HG03571 (cell line): ENCODE measurements at regions not wholly inside any gene's neighbourhood (a gene's known extent, or its start where the extent isn't known, plus 50 kb on each side); places are given as distances from the start of the nearest gene placed in this dataset.
"Not testable (repeated sequence)": the region's sequence is repeated elsewhere in the genome, so short reads cannot be mapped to it uniquely, and the experiment has no call there.

Experiments used
- ATAC-seq: cut with Tn5 transposase; IDR thresholded peaks from one replicate; pipeline ENCODE4 v1.9.1; 2021; ENCODE audit not compliant: unreplicated experiment

DNA sequence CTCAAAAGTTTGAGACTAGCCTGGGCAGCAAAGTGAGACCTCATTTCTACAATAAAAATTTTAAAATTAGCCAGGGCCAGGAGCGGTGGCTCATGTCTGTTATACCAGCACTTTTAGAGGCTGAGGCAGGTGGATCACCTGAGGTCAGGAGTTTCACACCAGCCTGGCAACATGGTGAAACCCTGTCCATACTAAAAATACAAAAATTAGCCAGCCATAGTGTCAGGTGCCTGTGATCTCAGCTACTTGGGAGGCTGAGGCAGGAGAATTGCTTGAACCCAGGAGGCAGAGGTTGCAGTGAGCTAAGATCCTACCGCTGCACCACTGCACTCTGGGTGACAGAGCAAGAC, 85.1 kb upstream of the MAP4 start:
- not testable (repeated sequence) for ATAC-seq

DNA sequence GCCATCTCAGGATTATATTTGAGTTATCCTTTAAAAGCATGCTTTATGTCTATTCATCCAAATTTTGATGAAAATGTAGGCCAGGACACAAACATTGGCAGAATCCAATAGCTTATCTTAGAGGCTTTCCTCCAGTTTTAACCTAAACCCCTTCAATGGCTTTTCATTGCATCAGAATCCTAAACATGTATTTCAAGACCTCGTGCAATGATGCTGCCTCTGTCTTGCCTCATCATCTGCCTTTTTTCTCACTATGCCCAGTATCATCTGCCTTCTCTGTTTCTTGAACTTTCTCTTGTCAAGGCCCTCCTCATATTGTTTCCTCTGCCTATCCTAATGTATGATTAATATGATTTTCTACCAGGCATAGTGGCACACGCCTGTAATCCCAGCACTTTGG, 76.1 kb upstream of the MAP4 start:
- no peak for ATAC-seq

DNA sequence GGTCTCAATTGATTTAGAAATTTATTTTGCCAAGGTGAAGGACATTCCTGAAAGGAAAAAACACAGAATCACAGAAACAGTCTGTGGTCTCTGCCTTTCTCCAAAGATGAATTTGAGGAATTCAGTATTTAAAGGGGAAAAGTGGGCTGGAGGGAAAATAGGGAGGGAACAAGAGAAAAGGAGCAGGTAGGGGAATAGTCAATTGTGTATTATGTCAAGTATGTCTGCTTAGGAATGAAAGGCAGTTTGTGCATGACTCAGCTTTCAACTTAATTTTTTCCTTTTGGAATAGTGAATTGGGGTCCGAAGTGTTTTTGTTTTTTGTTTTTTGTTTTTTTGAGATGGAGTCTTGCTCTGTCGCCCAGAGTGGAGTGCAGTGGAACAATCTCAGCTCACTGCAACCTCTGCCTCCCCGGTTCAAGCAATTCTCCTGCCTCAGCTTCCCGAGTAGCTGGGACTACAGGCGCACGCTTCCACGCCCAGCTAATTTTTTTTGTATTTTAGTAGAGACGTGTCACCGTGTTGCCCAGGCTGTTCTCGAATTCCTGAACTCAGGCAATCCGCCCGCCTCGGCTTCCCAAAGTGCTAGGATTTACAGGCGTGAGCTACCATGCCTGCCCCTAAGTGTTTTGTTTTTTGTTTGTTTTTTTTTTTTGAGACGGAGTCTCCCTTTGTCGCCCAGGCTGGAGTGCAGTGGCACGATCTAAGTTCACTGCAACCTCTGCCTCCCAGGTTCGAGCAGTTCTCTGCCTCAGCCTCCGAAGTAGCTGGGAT, 74.1 kb upstream of the MAP4 start:
- no peak for ATAC-seq

DNA sequence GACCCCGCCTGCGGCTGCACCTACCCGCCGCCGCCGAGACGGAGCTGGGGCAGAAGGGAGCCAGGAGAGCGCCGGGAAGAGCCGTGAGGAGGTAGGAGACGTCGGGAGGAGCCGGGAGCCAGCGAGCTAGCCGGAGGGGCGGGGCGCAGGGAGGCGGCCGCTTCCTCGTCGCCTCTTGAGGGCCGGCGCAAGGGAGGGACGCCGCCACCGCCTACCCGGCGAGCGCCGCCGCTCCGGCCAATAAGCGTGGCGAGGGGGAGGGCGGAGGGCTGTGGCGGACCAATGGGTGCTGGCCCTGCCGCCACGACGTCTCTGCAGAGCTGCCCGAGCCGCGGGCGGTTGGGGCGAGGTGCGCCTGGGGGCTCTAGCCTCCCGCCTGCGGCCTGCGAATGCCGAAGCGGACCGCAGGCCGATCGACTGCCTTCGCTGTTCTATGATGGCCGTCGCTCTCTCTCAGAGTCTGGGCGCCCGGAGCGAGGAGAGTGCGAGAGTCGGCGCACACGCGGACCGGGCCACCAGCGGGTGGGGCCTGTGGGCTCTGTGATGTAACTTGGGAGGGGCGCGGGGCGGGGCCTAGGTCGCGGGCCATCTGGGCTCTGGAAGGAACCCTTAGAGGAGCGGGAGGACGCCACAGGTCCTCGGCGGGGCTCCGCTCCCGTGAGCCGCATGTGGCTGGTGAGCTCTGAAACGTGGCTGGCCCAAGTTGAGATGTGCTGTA, 72.7 kb upstream of the MAP4 start:
- peak; percentile 90 for ATAC-seq

DNA sequence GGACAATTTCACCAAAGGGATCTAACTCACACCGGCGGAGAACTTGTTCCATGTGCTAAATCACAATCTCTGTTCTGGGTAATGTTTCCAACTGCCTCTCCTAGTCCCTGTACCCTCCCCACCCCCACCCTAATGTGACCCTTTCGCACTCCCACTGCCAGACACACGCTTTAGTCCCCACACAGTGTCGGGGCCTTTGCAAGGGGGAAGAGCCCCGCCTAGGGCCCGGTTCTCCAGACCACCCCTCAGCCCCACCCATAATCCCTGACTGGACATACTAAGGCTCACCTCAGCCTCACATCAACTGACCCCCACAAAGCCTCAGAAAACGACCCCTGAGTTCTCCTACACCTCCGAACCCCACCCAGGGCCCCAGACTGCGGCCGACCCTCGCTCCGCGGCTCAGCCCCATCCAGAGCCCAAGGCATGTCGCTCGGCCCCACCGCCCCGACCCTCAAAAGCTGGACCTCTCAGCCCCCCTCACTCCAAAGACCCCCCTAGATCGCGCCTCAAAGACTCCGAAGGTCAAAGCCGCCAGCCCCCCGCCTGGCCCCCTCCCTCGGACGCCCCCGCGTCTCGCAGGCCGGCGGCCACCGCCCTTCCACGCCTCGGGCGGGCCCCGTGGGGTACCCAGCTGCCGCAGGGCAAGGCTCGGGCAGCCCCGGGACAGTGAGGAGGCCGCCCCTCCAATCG, 72.0 kb upstream of the MAP4 start:
- peak; percentile 20 for ATAC-seq

DNA sequence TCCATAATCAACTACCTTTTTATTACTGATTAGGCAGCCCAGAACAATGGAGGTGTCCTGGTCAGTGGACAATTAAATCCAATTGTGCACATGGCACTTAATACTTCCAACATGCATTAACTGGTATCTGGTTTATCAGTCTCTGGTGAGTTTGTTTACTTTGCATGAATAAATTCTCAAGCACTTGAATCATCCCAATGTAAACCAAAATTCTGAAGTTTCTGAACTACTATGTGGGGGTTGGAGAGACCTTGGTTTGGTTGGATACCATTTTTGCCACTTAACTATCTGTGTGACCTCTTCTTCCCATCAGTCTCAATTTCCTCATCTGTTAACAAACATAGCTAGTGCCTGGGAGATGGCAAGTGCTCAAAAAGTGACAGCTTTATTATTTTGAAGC, 70.5 kb upstream of the MAP4 start:
- ATAC-seq, result no peak

DNA sequence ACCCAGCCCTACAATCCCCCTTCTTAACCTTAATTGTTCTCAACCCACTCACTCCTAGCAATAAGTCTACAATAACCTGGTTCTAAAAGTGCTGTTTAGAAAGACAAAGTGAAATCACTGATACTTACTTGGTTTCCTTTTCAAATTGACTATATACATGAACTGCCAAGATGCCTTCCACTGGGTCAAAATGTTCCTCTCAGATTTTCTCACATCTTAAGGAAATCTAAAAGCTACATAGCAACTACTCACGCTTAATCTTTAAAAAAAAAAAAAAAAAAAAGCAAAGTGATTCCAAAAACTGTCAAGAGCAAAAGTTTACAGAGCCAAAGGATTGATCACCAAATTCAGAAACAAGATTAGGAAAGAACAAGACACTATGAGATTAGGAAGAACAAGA, 68.7 kb upstream of the MAP4 start:
- no peak for ATAC-seq

DNA sequence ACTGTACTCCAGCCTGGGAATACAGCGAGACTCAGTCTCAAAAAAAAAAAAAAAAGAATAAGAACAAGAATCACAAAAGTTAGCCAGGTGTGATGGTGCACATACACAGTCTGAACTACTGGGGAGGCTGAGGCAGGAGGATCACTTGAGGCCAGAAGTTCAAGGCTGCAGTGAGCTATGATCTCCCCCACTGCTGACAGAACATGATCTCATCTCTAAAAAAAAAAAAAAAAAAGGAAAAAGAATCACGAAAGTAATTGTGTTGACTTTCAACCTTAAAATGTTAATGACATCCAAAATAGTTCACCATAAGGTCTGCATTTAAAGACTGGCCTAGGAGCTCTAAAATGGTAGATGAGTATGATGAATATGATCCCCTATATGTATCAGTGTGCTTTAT, 68.0 kb upstream of the MAP4 start:
- no peak for ATAC-seq

DNA sequence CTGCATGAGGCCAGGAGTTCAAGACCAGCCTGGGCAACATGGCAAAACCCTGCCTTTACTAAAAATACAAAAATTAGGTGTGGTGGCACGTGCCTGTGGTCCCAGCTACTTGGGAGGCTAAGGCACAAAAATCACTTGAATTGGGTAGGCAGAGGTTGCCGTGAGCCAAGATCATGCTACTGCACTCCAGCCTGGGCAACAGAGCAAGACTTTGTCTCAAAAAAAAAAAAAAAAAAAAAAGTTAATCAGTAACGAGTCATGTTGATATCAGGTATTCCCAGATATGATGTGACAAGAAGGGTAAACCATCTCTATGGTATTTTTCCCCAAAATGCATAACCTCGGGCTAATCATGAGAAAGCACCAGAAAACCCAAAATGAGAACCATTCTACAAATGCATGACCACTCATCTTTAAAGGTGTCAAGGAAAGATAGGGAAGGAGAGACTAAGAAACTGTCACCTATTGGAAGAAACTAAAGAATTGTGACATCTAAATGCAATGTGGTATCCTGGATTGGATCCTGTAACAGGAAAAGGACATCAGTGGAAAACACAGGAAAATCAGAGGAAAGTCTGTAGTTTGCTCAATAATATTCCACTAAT, 66.5 kb upstream of the MAP4 start:
- ATAC-seq, result no peak

DNA sequence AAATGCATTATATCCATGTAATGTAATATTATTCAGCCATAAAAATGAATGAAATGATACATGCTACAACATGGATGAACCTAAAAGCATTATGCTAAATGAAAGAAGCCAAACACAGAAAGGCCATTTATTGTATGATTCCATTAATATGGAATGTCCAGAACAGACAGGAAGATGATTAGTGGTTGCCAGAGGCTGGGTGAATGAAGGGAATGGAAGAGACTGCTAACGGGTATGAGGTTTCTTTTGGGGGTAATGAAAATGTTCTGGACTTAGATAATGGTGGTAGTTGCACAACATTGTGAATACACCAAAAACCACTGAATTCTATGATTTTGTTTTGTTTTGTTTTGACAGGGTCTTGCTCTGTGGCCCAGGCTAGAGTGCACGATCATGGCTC, 61.6 kb upstream of the MAP4 start:
- ATAC-seq, result no peak

DNA sequence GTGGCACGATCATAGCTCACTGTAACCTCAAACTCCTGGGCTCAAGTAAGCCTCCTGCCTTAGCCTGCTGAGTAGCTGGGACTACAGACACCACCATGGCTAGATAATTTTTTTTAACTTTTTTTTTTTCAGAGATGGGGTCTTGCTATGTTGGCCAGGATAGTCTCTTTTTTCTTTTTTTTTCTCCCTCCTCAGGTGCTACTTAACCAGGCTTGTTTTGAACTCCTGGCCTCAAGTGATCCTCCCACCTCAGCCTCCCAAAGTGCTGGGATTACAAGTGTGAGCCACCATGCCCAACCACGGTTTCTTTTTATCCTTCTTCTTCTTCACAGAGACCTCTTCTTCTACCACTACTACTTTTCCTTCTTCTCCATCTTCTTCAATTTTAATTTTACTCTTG, 53.8 kb upstream of the MAP4 start:
- no peak for ATAC-seq

DNA sequence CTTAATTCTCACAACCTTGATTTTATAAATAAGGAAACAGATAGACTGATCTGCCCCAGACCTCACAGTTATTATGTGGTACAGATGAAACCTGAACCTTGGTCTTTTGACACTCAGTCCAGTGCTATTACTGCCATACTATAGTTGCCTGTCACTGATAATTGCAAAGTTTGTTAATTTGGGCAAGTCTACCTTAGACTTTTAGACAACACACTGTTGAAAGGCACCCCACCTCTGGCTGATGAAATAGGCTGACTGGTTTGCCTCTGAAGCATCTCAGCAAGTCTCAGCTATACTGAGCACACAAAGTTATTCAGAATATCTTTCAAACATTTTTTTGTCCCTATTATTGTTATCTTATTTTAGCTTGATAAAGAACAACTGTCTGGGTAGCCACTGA, 53.1 kb upstream of the MAP4 start:
- no peak for ATAC-seq

DNA sequence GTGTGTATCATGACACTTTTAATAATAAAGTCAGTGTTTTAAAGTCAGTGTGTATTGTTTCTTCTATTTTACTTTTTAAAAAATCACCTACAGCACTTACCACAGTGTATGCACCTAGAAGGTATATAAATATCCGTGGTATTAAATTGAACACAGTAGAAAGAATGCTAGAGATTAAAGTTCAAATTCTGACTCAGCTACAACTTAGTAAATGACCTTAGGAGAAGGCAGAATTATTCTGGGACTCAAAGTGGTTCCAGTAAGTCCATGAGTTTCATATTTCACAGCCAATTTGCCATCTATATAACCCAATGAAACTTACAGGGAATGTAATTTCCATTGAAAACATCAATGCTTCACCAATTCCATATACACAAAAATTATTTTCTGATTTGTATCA, 52.7 kb upstream of the MAP4 start:
- no peak for ATAC-seq

DNA sequence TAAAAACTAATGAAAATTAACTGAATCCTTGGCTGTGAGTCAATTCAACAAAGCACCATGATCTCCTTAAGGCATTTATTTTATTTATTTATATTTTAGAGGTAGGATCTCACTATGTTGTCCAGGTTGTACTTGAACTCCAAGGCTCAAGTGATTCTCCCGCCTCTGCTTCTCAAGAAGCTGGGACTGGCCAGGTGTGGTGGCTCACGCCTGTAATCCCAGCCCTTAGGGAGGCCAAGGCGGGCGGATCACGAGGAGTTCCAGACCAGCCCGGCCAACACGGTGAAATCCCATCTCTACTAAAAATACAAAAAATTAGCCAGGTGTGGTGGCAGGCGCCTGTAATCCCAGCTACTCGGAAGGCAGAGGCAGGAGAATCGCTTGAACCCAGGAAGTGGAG, 52.1 kb upstream of the MAP4 start:
- not testable (repeated sequence) for ATAC-seq

DNA sequence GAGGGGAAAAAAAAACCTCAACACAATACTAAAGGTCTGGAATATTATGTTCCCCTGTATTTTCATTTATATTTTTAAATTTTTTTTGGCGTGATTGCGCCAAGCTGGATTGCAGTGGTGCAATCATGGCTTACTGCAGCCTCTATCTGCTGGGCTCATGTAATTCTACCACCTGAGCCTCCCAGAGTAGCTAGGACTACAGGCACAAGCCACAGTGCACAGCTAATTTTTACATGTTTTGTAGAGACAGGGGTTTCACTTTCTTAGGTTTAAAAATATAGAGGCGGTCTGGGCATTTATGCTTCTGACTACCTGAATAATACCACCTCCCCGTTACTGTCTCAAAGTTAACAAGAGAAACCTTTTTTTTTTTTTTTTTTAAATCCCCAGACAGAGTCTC, 51.1 kb upstream of the MAP4 start:
- no peak for ATAC-seq
